Muscle layer of colon (tissue), 2 donors: ENCODE measurements at regions not wholly inside any gene's neighbourhood (a gene's known extent, or its start where the extent isn't known, plus 50 kb on each side); places are given as distances from the start of the nearest gene placed in this dataset.

Experiments
- H3K27ac ChIP-seq: one replicate; pipeline ENCODE4 v1.7.0; 2013; ENCODE audit warnings: low read depth, mild to moderate bottlenecking, low read length, moderate library complexity
- H3K27me3 ChIP-seq, 2 donors: one replicate each; pipeline ENCODE4 v1.7.0; 2013; ENCODE audit warnings: low read length in 2 of 2, mild to moderate bottlenecking in 2 of 2; ENCODE audit not compliant: insufficient read depth in 2 of 2, control insufficient read depth in 1 of 2
- H3K36me3 ChIP-seq: one replicate; pipeline ENCODE4 v1.7.0; 2013; ENCODE audit warnings: mild to moderate bottlenecking, low read length; ENCODE audit not compliant: insufficient read depth
- H3K4me1 ChIP-seq: one replicate; pipeline ENCODE4 v1.7.0; 2013; ENCODE audit warnings: mild to moderate bottlenecking, low read length; ENCODE audit not compliant: insufficient read depth
- H3K4me3 ChIP-seq, 2 donors: one replicate each; pipeline ENCODE4 v1.7.0; 2013; ENCODE audit warnings: low read length in 2 of 2, low read depth in 1 of 2, mild to moderate bottlenecking in 1 of 2, moderate library complexity in 1 of 2
- H3K9ac ChIP-seq: one replicate; pipeline ENCODE4 v1.7.0; 2013; ENCODE audit warnings: low read length
- H3K9me3 ChIP-seq: one replicate; pipeline ENCODE4 v1.7.0; 2013; ENCODE audit warnings: mild to moderate bottlenecking, low read length
- donor health status: abdominal sarcoma.
- donor health status: Adenocarcinoma of cecum.

DNA sequence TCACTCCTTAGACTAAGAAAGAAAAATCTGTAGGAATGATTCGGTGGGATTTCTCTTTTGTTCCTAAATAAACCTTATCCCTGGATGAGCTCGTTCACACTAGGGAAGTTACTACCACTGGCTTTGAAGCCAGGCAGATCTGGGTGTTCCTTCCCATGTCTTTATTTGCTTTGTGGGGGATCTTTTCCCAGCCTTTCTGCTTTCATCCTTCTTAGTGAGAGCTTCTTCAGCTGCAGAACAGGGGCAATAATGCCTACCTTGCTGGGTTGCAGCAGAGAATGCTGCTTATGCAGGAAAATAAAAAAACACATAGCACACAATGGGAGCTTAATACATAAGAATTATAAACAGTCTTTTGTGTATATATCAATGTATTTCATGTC, 292.1 kb downstream of the SOX11 start:
- no peaks in the 10 kb centered on the region for H3K9me3 ChIP-seq
- no peaks in the 10 kb centered on the region for H3K27me3 ChIP-seq
- no peaks in the 10 kb centered on the region for H3K36me3 ChIP-seq
- no peak overlapping the region for H3K4me3 ChIP-seq
- no peak overlapping the region for H3K9ac ChIP-seq
- no peak overlapping the region for H3K27ac ChIP-seq
- H3K4me1 ChIP-seq = peaks cover 9% of the 10 kb centered on the region

DNA sequence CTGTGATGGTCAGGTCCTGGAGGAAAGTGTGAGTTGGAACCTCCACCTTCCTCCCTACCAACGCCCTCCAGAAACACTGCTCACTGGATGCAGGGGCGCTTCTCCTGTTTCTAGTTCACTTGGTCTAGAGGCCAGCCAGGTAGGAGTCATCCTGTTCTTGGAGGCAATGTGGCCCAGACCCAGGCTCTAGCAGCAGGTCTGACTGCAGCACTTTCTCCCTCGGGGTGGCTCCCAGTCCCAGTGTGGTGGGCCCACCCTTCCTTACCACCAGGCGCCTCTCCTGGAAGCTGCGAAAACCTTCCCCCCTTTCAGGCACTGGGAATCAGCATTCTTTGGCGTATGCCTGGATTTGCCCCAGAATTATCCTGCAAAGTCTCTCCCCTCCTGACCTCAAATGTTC, 292.8 kb downstream of the SOX11 start:
- no peaks in the 10 kb centered on the region for H3K27me3 ChIP-seq
- H3K9me3 ChIP-seq = no peaks in the 10 kb centered on the region
- H3K27ac ChIP-seq = no peak overlapping the region
- H3K4me1 ChIP-seq = peaks cover 9% of the 10 kb centered on the region
- H3K4me3 ChIP-seq = no peak overlapping the region
- H3K9ac ChIP-seq = no peak overlapping the region
- H3K36me3 ChIP-seq = no peaks in the 10 kb centered on the region

DNA sequence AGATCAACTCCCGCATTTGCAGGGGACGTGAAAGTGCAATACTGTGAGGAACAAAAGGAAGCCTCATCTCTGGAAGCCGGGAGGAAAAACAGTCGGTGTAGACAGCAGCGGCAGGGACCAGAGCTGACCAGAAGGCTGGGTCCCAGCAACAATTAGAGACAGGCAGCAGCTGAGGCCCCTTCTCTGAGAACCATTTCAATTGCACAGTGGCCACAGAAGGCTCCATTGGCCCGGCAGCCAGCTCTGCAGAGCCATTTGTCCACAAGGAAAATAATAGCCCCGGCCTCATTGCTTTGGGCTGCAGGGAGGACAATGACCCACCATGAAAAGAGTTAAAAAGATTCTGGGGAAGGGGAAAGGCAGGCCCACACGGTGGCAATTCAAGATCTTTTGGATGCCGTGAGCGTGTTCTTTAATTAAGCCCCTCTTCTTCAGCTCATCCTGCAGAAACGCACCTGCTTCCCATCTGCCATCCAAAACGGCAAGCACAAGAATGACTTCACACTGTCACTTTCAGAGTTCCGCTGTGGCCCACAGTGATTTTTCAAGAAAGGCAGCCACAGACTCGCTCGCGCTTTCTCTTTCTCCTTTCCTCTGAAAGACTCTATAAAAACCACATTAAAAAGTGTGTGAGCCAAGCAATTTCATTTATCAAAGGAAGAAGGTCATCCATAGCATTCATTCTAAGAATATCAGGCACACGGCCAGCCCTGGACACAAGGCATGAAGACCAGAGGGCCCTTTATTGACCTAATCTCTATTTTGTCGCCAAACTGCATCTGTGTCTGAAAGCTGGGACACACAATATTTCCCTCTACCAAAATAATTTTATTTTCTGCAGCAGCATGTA, 293.6 kb downstream of the SOX11 start:
- Histone ChIP-seq H3K27ac (no peak overlapping the region), H3K4me1 (peaks cover 5% of the 10 kb centered on the region), H3K36me3 (no peaks in the 10 kb centered on the region), H3K9me3 (no peaks in the 10 kb centered on the region), H3K4me3 (no peak overlapping the region), H3K9ac (no peak overlapping the region), H3K27me3 (no peaks in the 10 kb centered on the region)

DNA sequence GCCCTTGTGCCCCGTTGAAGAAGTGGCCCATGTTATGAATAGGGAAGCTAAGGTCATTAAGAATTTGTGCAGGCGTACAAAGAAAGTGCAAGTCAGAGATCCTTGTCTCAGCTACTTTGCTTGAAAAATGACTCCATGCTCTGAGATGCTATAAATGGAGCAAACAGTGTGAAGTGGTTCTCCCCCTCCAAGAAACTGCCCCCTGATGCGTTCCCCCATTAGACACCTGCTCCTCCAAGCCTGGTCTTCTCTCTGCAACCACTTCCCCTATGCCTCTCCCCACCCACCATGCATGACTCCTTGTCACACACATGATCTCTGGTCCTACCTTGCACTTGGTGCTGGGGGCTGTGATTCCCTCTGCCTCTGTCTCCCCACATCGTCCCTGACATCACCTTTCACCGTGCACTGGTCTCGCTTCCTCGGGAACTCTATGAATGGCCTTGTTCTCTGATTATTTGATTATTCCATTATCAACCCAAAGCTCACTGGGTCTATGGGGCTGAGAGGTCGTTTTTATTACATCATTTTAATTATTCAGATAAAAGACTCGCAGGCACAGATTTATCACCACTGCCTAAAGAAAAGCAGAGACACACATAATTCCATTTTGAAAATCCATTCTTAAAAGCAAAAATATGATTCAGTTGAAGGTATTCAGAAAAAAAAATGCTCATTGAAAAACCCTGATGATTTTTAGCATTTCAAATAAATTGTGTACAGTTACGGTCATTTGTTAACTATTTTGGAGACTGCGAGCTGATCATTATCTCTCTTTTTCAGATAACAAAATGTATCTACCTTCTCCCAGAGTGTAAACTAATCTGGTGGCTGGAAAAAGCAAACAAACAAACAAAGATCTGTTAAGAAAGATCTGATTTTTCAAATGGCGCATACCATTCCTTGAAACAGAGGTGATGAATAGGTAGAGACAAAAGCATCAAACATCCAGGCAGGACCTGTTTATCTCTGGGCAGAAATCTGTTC, 294.9 kb downstream of the SOX11 start:
- H3K4me3 ChIP-seq = no peak overlapping the region
- H3K27me3 ChIP-seq = no peaks in the 10 kb centered on the region
- no peaks in the 10 kb centered on the region for H3K36me3 ChIP-seq
- H3K4me1 ChIP-seq = no peaks in the 10 kb centered on the region
- H3K9ac ChIP-seq = no peak overlapping the region
- H3K9me3 ChIP-seq = no peaks in the 10 kb centered on the region
- H3K27ac ChIP-seq = no peak overlapping the region

DNA sequence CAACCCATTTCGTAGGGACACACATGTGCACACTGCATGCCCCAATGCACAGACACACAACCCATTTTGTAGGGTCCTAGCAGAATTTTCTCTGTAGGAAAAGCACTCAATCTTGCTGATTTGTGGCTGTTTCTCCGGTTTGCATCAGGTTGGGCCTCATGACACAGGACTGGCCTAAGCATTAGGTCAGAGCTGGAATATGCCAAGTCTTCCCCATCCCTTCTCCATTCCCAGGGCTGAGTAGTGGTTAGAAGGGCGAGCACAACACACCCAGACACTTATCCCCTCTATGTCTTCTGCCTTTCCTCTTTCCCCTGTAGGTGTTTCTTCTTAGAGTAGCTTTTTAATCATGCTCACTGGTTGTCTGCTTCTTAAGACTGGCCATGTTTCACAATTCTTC, 295.9 kb downstream of the SOX11 start:
- no peaks in the 10 kb centered on the region for H3K4me1 ChIP-seq
- no peaks in the 10 kb centered on the region for H3K27me3 ChIP-seq
- no peak overlapping the region for H3K4me3 ChIP-seq
- no peak overlapping the region for H3K9ac ChIP-seq
- H3K9me3 ChIP-seq = no peaks in the 10 kb centered on the region
- H3K36me3 ChIP-seq = no peaks in the 10 kb centered on the region
- H3K27ac ChIP-seq = no peak overlapping the region

DNA sequence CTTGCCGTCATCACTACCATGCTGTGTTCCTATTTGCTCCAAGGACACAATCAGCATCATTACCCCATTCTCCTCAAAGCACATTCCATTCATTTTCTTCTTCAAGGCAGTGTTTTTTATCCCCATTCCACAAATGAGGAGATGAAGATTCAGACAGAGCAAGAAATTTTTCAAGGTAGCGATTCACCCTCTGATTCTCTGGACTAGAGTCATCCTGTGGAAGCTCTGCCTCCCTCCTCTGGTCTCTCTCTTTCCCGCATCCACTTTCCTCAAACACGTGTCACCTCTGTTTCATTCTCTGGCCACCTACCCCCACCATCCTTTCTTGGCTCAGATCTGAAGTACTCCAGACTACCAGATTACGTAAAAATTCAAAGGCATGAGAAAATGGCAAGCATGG, 297.9 kb downstream of the SOX11 start:
- Histone ChIP-seq H3K36me3 (no peaks in the 10 kb centered on the region), H3K9me3 (no peaks in the 10 kb centered on the region), H3K4me1 (no peaks in the 10 kb centered on the region), H3K27me3 (no peaks in the 10 kb centered on the region), H3K4me3 (no peak overlapping the region), H3K27ac (no peak overlapping the region), H3K9ac (no peak overlapping the region)

DNA sequence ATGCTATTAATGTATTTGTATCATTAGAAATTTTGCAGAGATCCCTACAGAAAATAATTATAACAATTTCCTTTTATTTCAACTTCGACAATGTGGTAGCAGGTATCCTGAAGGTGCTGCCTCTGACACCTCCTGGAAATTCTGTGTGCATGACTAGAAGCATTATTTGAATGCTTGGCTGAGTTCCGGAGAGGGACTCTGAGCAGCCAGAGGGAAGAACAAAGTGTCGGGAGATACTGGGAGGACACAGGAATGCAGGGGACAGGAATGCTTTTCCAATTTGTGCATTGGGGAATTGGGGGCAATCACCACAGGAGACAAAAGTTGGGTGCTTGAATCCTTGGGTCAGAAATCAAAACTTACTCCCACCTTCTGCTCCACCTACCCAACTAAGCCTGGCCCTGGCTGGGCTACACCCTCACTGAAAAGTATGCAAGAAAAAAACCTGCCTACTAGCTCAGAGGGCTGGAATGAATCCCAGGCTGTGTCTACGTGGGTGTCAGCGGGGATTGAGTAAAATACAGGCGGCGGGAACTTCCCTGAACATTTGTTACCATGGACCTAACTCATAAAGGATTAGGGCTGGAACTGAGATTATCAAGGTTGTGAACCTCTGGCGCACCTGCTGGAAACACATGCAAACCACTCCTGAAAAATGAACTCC, 299.3 kb downstream of the SOX11 start:
- Histone ChIP-seq H3K9ac (no peak overlapping the region), H3K27ac (no peak overlapping the region), H3K4me1 (no peaks in the 10 kb centered on the region), H3K9me3 (no peaks in the 10 kb centered on the region), H3K36me3 (no peaks in the 10 kb centered on the region), H3K4me3 (no peak overlapping the region), H3K27me3 (no peaks in the 10 kb centered on the region)

DNA sequence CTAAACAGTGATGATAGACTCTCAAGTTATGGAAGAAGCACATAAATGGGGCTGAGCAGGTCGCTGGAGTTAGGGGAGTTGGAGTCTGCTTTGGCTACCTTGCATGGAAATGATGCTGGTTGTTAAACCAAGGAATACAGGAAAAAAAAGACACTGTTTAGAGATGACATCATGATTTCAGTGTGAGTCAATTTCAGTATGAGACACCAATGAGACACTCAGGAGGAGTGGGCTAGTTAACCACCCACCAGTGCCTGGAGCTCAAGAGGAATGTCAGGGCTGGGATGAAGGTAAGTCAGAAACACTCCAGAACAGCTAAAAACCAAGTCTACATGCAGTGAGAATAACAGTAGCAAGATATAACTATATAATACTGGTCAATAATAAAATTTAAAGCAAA, 303.6 kb downstream of the SOX11 start:
- Histone ChIP-seq H3K27me3 (no peaks in the 10 kb centered on the region), H3K4me1 (no peaks in the 10 kb centered on the region), H3K4me3 (no peak overlapping the region), H3K36me3 (no peaks in the 10 kb centered on the region), H3K9me3 (no peaks in the 10 kb centered on the region), H3K27ac (no peak overlapping the region), H3K9ac (no peak overlapping the region)

DNA sequence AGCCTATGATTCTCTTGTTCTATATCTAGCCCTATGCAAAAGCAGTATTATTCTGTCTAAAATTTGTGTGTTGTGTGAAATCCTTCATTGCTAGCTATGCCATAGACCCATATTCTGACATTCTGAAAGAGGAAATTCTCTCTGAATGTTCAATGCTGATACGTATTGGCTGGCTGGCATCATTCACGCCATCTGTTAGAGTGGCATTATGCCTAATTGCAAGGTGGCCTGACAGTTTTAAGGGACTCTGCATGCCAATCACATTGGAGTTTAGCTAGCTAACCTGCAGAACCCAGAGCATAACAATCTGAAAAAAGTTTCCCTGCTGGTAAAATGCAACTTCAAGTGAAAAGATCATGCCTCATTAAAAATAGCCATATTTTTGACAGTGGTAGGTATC, 316.0 kb downstream of the SOX11 start:
- Histone ChIP-seq H3K27me3 (no peaks in the 10 kb centered on the region), H3K27ac (no peak overlapping the region), H3K4me3 (no peak overlapping the region), H3K9me3 (no peaks in the 10 kb centered on the region), H3K4me1 (no peaks in the 10 kb centered on the region), H3K9ac (no peak overlapping the region), H3K36me3 (no peaks in the 10 kb centered on the region)

DNA sequence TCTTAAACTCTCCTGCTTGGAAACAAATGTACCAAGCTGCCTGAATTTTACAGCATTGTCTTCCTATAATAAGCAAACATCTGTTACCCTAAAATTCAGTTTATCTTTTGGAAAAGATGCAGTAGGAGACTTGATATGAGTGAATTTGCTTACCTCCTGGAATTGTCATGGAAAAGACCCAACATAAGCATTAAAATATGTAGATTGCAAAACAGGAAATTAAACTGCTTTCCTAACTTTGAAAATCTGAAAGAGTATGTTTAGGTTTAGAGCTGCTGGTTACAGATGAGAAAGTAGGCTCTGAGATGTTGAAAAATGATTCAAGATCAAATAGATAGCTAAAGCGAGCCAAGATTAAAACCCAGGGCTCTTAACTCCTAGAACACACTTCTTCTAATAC, 316.5 kb downstream of the SOX11 start:
- H3K9me3 ChIP-seq = no peaks in the 10 kb centered on the region
- no peak overlapping the region for H3K27ac ChIP-seq
- H3K36me3 ChIP-seq = no peaks in the 10 kb centered on the region
- no peaks in the 10 kb centered on the region for H3K27me3 ChIP-seq
- no peak overlapping the region for H3K9ac ChIP-seq
- no peaks in the 10 kb centered on the region for H3K4me1 ChIP-seq
- no peak overlapping the region for H3K4me3 ChIP-seq

DNA sequence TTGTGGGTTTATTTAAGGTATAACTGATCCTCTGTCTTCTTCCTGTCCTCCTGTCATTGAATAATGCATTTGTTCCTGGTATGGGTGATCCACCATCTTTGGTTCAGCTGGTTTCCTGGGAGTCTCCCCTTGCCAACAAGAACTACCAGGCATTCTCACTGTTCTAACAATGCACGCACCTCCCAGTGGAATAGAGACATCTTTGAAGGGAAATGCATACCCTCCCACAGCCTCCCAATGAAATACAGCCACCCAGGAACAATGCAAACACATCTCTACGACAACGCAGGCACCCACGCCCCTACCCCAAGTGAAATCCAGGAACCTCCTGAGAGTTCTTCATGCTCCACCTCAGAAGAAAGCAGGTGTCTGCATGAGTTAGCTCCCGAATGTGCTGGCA, 318.0 kb downstream of the SOX11 start:
- Histone ChIP-seq H3K4me3 (no peak overlapping the region), H3K36me3 (no peaks in the 10 kb centered on the region), H3K27ac (no peak overlapping the region), H3K9me3 (no peaks in the 10 kb centered on the region), H3K27me3 (no peaks in the 10 kb centered on the region), H3K4me1 (no peaks in the 10 kb centered on the region), H3K9ac (no peak overlapping the region)
